K562 (cell line): ENCODE measurements at regions not wholly inside any gene's neighbourhood (a gene's known extent, or its start where the extent isn't known, plus 50 kb on each side); places are given as distances from the start of the nearest gene placed in this dataset.

Source experiments
- ATAC-seq: fragments of 200-7000 bp; cut with Tn5 transposase; 3 replicates; pipeline ENCODE4 v1.9.1; 2020; ENCODE audit warnings: moderate library complexity
- BruUV-seq: library from RNA; stranded (reverse); fragments of 400-500 nt; replicated peaks from 2 replicates; lab custom pipeline; 2021; lab: Mats Ljungman, UMichigan
- CTCF ChIA-PET: fragments of 300-600 bp; formaldehyde crosslinking; extraction: SDS; loops from one replicate; lab custom pipeline; 2021; ENCODE audit warnings: low intra/inter-chr PET ratio; lab: Yijun Ruan, JAX
- POLR2A ChIA-PET: fragments of 300-600, 350-650 bp; sonication (Branson Sonifier 250); formaldehyde crosslinking; extraction: SDS; loops from one replicate; lab custom pipeline; 2021; ENCODE audit warnings: antibody characterized with exemption, inconsistent platforms; lab: Yijun Ruan, JAX
- DNase-seq, 4 experiments: peaks; one replicate each; pipeline versions ENCODE4 v3.0.0 to v3.0.0-alpha.2; 2011 to 2018; ENCODE audit warnings: low spot score in 3 of 4, mixed read lengths in 3 of 4; ENCODE audit errors: extremely low read depth in 1 of 4
- FAIRE-seq: peaks from 2 replicates; lab custom pipeline; 2011; peaks lifted over from hg19 to GRCh38; lab: Jason Lieb, UNC
- H2AFZ ChIP-seq: 2 replicates; pipeline ENCODE4 v1.6.0; 2011; ENCODE audit warnings: low read depth, low read length, control low read depth, inconsistent platforms
- H3K27ac ChIP-seq: fragments of 200-600 bp; 3 replicates; pipeline ENCODE4 v1.8.0; 2011; ENCODE audit warnings: low read depth, mild to moderate bottlenecking, control low read depth, inconsistent platforms, low read length, moderate library complexity, mixed read lengths; ENCODE audit errors: extremely low read depth
- H3K27me3 ChIP-seq, 2 experiments: fragments of 300-600 bp in 1 of 2; 2 replicates in 1 of 2; 3 replicates in 1 of 2; pipeline versions ENCODE4 v1.6.0 to v1.8.0; 2011; ENCODE audit warnings: inconsistent platforms in 2 of 2, low read length in 2 of 2, mild to moderate bottlenecking in 1 of 2, mixed read lengths in 1 of 2, moderate library complexity in 1 of 2; ENCODE audit not compliant: control insufficient read depth in 2 of 2, insufficient read depth in 2 of 2
- H3K36me3 ChIP-seq: fragments of 300-600 bp; 3 replicates; pipeline ENCODE4 v1.8.0; 2011; ENCODE audit warnings: mild to moderate bottlenecking, low read length, inconsistent platforms; ENCODE audit not compliant: control insufficient read depth, insufficient read depth
- H3K4me1 ChIP-seq, 2 experiments: fragments of 200-600 bp in 1 of 2; replicated peaks in 1 of 2; 2 replicates in 1 of 2; 3 replicates in 1 of 2; pipeline versions ENCODE4 v1.5.1 to v1.8.0; 2011; ENCODE audit warnings: inconsistent platforms in 2 of 2, low read length in 2 of 2, mild to moderate bottlenecking in 1 of 2, mixed read lengths in 1 of 2, moderate library complexity in 1 of 2; ENCODE audit not compliant: control insufficient read depth in 2 of 2, insufficient read depth in 2 of 2
- H3K4me2 ChIP-seq: 2 replicates; pipeline ENCODE4 v1.6.1; 2011; ENCODE audit warnings: low read length, control low read depth, inconsistent platforms, mixed read lengths; ENCODE audit not compliant: insufficient read depth
- H3K4me3 ChIP-seq: fragments of 200-600 bp; sonication (generic), shearing (Covaris generic); 2 replicates; pipeline ENCODE4 v1.5.1; 2016; ENCODE audit warnings: control low read depth, inconsistent platforms
- H3K79me2 ChIP-seq: fragments of 200-600 bp; 3 replicates; pipeline ENCODE4 v1.8.0; 2011; ENCODE audit warnings: low read length, inconsistent platforms; ENCODE audit not compliant: control insufficient read depth, insufficient read depth
- H3K9ac ChIP-seq, 2 experiments: 2 replicates each; pipeline versions ENCODE4 v1.6.0 to v1.6.1; 2011; ENCODE audit warnings: low read depth in 2 of 2, low read length in 2 of 2, control low read depth in 1 of 2, inconsistent platforms in 1 of 2, mild to moderate bottlenecking in 1 of 2, mixed read lengths in 1 of 2; ENCODE audit not compliant: insufficient read depth in 1 of 2
- H3K9me1 ChIP-seq: one replicate; pipeline ENCODE4 v1.6.0; 2011; ENCODE audit warnings: inconsistent platforms, mild to moderate bottlenecking, low read length, moderate library complexity; ENCODE audit not compliant: control insufficient read depth, insufficient read depth
- H3K9me3 ChIP-seq: replicated peaks from 2 replicates; pipeline ENCODE4 v1.5.1; 2011; ENCODE audit warnings: low read depth, low read length, inconsistent platforms; ENCODE audit not compliant: control insufficient read depth, insufficient read depth
- H4K20me1 ChIP-seq: replicated peaks from 2 replicates; pipeline ENCODE4 v1.6.1; 2011; ENCODE audit warnings: low read length, inconsistent platforms, mixed read lengths; ENCODE audit not compliant: control insufficient read depth, insufficient read depth
- CBFB ChIP-seq: sonication (generic); formaldehyde crosslinking; IDR thresholded peaks from 2 replicates; pipeline ENCODE4 v1.4.0; 2020; ENCODE audit warnings: mild to moderate bottlenecking, missing genetic modification reagents
- FOXP1 ChIP-seq: sonication (generic); formaldehyde crosslinking; IDR thresholded peaks from 2 replicates; pipeline ENCODE4 v1.8.0; 2022; ENCODE audit warnings: mild to moderate bottlenecking, missing genetic modification reagents
- GATAD2A ChIP-seq: fragments of 450-650 bp; IDR thresholded peaks from 2 replicates; pipeline ENCODE4 v1.6.1; 2017
- MCM7 ChIP-seq, 2 experiments: fragments of 450-650 bp; IDR thresholded peaks; 2 replicates each; pipeline ENCODE4 v1.6.1; 2016 to 2018
- RFX1 ChIP-seq: fragments of 450-650 bp; IDR thresholded peaks from 2 replicates; pipeline ENCODE4 v1.6.1; 2016; ENCODE audit warnings: mild to moderate bottlenecking, moderate library complexity
- STAT5A ChIP-seq: IDR thresholded peaks from 2 replicates; pipeline ENCODE4 v1.6.1; 2012; ENCODE audit warnings: low read length, inconsistent platforms, borderline replicate concordance
- SUPT5H ChIP-seq: fragments of 450-650 bp; IDR thresholded peaks from 2 replicates; pipeline ENCODE4 v1.6.1; 2016
- ZFP91 ChIP-seq: sonication (generic); formaldehyde crosslinking; IDR thresholded peaks from 2 replicates; pipeline ENCODE4 v1.8.0; 2022; ENCODE audit warnings: mild to moderate bottlenecking, missing genetic modification reagents
- ZNF431 ChIP-seq: sonication (generic); formaldehyde crosslinking; IDR thresholded peaks from 2 replicates; pipeline ENCODE4 v1.8.0; 2022; ENCODE audit warnings: mild to moderate bottlenecking, missing genetic modification reagents
- in situ Hi-C: fragments of 300-500 bp; cut with MboI; formaldehyde crosslinking; loops from 4 replicates; pipeline ENCODE4 v1.15.0; 2018; ENCODE audit warnings: inconsistent platforms, mixed read lengths
- intact Hi-C: fragments of 100-400 bp; cut with micrococcal nuclease; formaldehyde crosslinking; loops from 2 replicates; pipeline ENCODE4 v1.14.2; 2022

- TF ChIP-seq GATAD2A = no peak
- TF ChIP-seq ZFP91 (CRISPR knock-in tag) = no peak
These were observed 592.8 kb upstream of the PCDH10 start (continued) for GRCh38 chr4:132556316-132556715.

GRCh38 chr4:132557660-132558059 lies 591.4 kb upstream of the PCDH10 start:
- in situ Hi-C loops = no loop called here
- no TSS peak for BruUV-seq
- CTCF ChIA-PET = no interaction called here
- H3K79me2 ChIP-seq = no peaks in the 10 kb centered on the region
- no peaks in the 10 kb centered on the region for H3K4me1 ChIP-seq
- no peak overlapping the region for H2AFZ ChIP-seq
- H3K36me3 ChIP-seq = no peaks in the 10 kb centered on the region
- no peaks in the 10 kb centered on the region for H3K27me3 ChIP-seq
- intact Hi-C loops = no loop called here
- H3K9me3 ChIP-seq = no peaks in the 10 kb centered on the region
- FAIRE-seq (no peak), DNase-seq (no peak)
- no peak overlapping the region for H3K4me3 ChIP-seq
- H3K27ac ChIP-seq = no peak overlapping the region
- no peak overlapping the region for H3K4me2 ChIP-seq
- TF ChIP-seq RFX1 (no peak), STAT5A (no peak), FOXP1 (CRISPR knock-in tag) (no peak), SUPT5H (no peak), MCM7 (IDR thresholded peaks at IDR 0.05) (no peak), CBFB (CRISPR knock-in tag) (no peak), ZNF431 (CRISPR knock-in tag) (no peak)
- TF ChIP-seq, all 486 proteins: peak for 0
- POLR2A ChIA-PET = no interaction called here
- H3K9me1 ChIP-seq = no peaks in the 10 kb centered on the region
- no peak for ATAC-seq
- H3K9ac ChIP-seq = no peak overlapping the region
- H4K20me1 ChIP-seq = no peaks in the 10 kb centered on the region
